HepG2 (cell line): ENCODE measurements at regions not wholly inside any gene's neighbourhood (a gene's known extent, or its start where the extent isn't known, plus 50 kb on each side); places are given as distances from the start of the nearest gene placed in this dataset.

Source experiments
- ATAC-seq: fragments of 200-7000 bp; cut with Tn5 transposase; 3 replicates; pipeline ENCODE4 v1.9.1; 2020; ENCODE audit warnings: mild to moderate bottlenecking, moderate library complexity
- BruUV-seq: library from RNA; stranded (reverse); fragments of 400-500 nt; replicated peaks from 2 replicates; lab custom pipeline; 2021; lab: Mats Ljungman, UMichigan
- CTCF ChIA-PET: fragments of 300-600 bp; formaldehyde crosslinking; extraction: SDS; loops from one replicate; lab custom pipeline; 2021; ENCODE audit warnings: low total read pairs, inconsistent platforms, low intra/inter-chr PET ratio; lab: Yijun Ruan, JAX
- POLR2A ChIA-PET: fragments of 350-600 bp; sonication (Branson Sonifier 250); formaldehyde crosslinking; loops from one replicate; lab custom pipeline; 2020; ENCODE audit warnings: antibody characterized with exemption, inconsistent platforms; lab: Yijun Ruan, JAX
- DNase-seq: peaks from one replicate; pipeline ENCODE4 v3.0.0-alpha.2; 2015; ENCODE audit warnings: low spot score
- FAIRE-seq: peaks from 3 replicates; lab custom pipeline; 2011; peaks lifted over from hg19 to GRCh38; lab: Jason Lieb, UNC
- H2AFZ ChIP-seq: one replicate; pipeline ENCODE4 v1.6.1; 2011; ENCODE audit warnings: low read length, inconsistent platforms
- H3K27ac ChIP-seq: fragments of 300-600 bp; 3 replicates; pipeline ENCODE4 v1.8.0; 2011; ENCODE audit warnings: mixed run types, mild to moderate bottlenecking, mixed read lengths, low read length, inconsistent platforms; ENCODE audit not compliant: insufficient read depth; ENCODE audit errors: extremely low read length
- H3K27me3 ChIP-seq, 2 experiments: fragments of 200-600 bp in 1 of 2; 2 replicates in 1 of 2; 3 replicates in 1 of 2; pipeline versions ENCODE4 v1.6.0 to v1.8.0; 2011; ENCODE audit warnings: low read length in 2 of 2, mild to moderate bottlenecking in 2 of 2, moderate library complexity in 2 of 2, inconsistent platforms in 1 of 2; ENCODE audit not compliant: insufficient read depth in 2 of 2, control insufficient read depth in 1 of 2
- H3K36me3 ChIP-seq, 2 experiments: fragments of 200-600 bp in 1 of 2; replicated peaks in 1 of 2; 2 replicates in 1 of 2; 3 replicates in 1 of 2; pipeline versions ENCODE4 v1.5.1 to v1.8.0; 2011; ENCODE audit warnings: low read length in 2 of 2, inconsistent platforms in 1 of 2; ENCODE audit not compliant: insufficient read depth in 2 of 2, control insufficient read depth in 1 of 2
- H3K4me1 ChIP-seq: 2 replicates; pipeline ENCODE4 v1.5.1; 2012; ENCODE audit warnings: low read length, inconsistent platforms; ENCODE audit not compliant: insufficient read depth
- H3K4me2 ChIP-seq: 2 replicates; pipeline ENCODE4 v1.6.0; 2011; ENCODE audit warnings: low read depth, low read length, inconsistent platforms
- H3K4me3 ChIP-seq, 3 experiments: fragments of 200-600 bp in 1 of 3; sonication (generic), shearing (Covaris generic) in 1 of 3; replicated peaks in 1 of 3; 2 replicates each; pipeline ENCODE4 v1.5.1; 2011 to 2016; ENCODE audit warnings: low read length in 3 of 3, inconsistent platforms in 2 of 3, low read depth in 2 of 3, mild to moderate bottlenecking in 2 of 3, control low read depth in 1 of 3, mixed read lengths in 1 of 3; ENCODE audit not compliant: insufficient read depth in 1 of 3
- H3K79me2 ChIP-seq: one replicate; pipeline ENCODE4 v1.6.1; 2011; ENCODE audit warnings: low read length, inconsistent platforms; ENCODE audit not compliant: insufficient read depth
- H3K9ac ChIP-seq: 2 replicates; pipeline ENCODE4 v1.6.0; 2011; ENCODE audit warnings: mild to moderate bottlenecking, low read depth, low read length, inconsistent platforms; ENCODE audit not compliant: insufficient read depth
- H3K9me3 ChIP-seq: 2 replicates; pipeline ENCODE4 v1.5.1; 2012; ENCODE audit warnings: mild to moderate bottlenecking, low read length
- H4K20me1 ChIP-seq: 2 replicates; pipeline ENCODE4 v1.6.0; 2011; ENCODE audit warnings: inconsistent platforms, mild to moderate bottlenecking, low read length, moderate library complexity; ENCODE audit not compliant: insufficient read depth
- FOXK2 ChIP-seq: fragments of 450-650 bp; IDR thresholded peaks from 2 replicates; pipeline ENCODE4 v1.6.1; 2016
- RBAK ChIP-seq: sonication (generic); formaldehyde crosslinking; IDR thresholded peaks from 2 replicates; pipeline ENCODE4 v1.5.1; 2020; ENCODE audit warnings: mild to moderate bottlenecking, missing genetic modification reagents
- SATB2 ChIP-seq: sonication (generic); formaldehyde crosslinking; IDR thresholded peaks from 2 replicates; pipeline ENCODE4 v1.5.0; 2020; ENCODE audit warnings: missing genetic modification reagents
- in situ Hi-C: cut with HindIII; loops from 2 replicates; pipeline ENCODE4 v1.10.0; 2017; ENCODE audit warnings: low pct_unique_long_range_greater_than_20kb; ENCODE audit not compliant: extremely low pct_ligation_motif_present
- intact Hi-C: fragments of 100-400 bp; cut with micrococcal nuclease; formaldehyde crosslinking; loops from one replicate; pipeline ENCODE4 v1.10.0; 2022; ENCODE audit not compliant: unreplicated experiment
- TF ChIP-seq, protein P1 (sequence below): IDR thresholded peaks from 2 replicates; pipeline ENCODE4 v1.6.1; 2016; ENCODE audit warnings: mild to moderate bottlenecking
- TF ChIP-seq, protein P2 (sequence below): IDR thresholded peaks from 2 replicates; pipeline ENCODE4 v1.6.1; 2016; ENCODE audit warnings: mild to moderate bottlenecking, missing biosample characterization, missing genetic modification reagents
- TF ChIP-seq, protein P3 (sequence below): sonication (generic); formaldehyde crosslinking; IDR thresholded peaks from 2 replicates; pipeline ENCODE4 v1.8.0; 2022; ENCODE audit warnings: mild to moderate bottlenecking, missing genetic modification reagents, moderate library complexity

DNA sequence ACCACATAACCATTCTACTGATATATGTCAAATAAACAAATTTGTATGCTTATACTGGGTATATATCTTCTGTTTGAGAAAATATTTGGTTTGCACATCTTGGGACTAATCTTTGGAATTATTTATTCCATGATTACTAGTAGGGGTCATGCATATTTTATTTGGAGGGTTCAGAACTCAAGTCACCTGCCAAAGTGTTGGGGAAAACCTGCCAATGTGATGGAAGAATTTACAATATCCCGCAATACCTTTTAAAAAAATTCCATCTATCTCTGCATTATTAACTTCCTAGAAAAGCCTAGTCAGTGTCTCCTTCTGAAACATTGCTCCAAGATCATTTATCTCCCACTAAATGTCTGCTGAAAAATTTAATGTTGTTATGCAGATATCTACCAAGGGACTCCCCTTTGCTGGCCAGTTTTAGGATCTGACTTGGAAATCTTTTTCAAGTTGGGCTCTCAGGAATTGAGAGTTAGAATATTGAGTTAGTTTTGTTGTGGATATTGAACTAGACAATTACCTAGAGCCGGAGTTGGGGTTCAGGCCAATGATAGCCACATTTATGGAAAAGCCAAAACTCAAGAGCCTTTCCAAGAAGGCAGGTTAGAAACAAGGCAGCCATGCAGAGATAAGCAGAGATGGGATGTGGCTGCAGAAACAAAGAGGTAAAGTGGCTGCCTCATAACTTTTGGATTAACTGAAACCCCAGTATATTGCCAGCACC lies 425.2 kb downstream of the ADAMTS20 start (continued):
- TF ChIP-seq, protein P1, sequence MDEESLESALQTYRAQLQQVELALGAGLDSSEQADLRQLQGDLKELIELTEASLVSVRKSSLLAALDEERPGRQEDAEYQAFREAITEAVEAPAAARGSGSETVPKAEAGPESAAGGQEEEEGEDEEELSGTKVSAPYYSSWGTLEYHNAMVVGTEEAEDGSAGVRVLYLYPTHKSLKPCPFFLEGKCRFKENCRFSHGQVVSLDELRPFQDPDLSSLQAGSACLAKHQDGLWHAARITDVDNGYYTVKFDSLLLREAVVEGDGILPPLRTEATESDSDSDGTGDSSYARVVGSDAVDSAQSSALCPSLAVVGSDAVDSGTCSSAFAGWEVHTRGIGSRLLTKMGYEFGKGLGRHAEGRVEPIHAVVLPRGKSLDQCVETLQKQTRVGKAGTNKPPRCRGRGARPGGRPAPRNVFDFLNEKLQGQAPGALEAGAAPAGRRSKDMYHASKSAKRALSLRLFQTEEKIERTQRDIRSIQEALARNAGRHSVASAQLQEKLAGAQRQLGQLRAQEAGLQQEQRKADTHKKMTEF (CRISPR knock-in tag), result no peak
- TF ChIP-seq, protein P2, sequence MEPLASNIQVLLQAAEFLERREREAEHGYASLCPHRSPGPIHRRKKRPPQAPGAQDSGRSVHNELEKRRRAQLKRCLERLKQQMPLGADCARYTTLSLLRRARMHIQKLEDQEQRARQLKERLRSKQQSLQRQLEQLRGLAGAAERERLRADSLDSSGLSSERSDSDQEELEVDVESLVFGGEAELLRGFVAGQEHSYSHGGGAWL, result no peak

DNA sequence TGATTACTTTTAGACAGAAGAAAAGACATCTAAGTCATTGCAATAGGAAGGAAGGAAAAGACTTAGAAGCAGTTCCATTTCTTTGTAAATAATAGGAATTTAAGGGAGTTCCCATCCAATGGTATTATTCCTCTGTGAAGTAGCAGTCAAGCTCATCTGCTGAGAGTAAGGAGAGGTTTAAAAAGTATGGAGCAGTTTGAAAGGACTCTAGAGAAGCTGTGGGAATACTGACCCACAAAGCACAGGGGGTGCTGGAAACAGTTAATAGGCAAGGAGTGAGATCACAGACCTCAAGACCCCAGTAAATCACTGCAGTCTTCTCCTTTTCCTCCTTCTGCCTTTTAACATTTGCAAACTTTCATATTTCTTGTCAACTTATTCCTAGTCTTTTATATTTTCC lies 428.5 kb downstream of the ADAMTS20 start:
- BruUV-seq, result no TSS peak
- H3K36me3 ChIP-seq, result no peaks in the 10 kb centered on the region
- H3K27me3 ChIP-seq, result no peaks in the 10 kb centered on the region
- no peaks in the 10 kb centered on the region for H3K4me1 ChIP-seq
- POLR2A ChIA-PET, result no interaction called here
- FAIRE-seq (no peak), ATAC-seq (no peak), DNase-seq (no peak)
- H3K27ac ChIP-seq, result no peak overlapping the region
- H3K4me3 ChIP-seq, result no peak overlapping the region
- no peaks in the 10 kb centered on the region for H3K9me3 ChIP-seq
- H2AFZ ChIP-seq, result no peak overlapping the region
- no peak overlapping the region for H3K4me2 ChIP-seq
- no peaks in the 10 kb centered on the region for H3K79me2 ChIP-seq
- intact Hi-C loops, result loop anchor here (10.0 kb wide), 1 partner anchor 59 kb away; no protein-coding TSS in a partner anchor
- no peak overlapping the region for H3K9ac ChIP-seq
- in situ Hi-C loops, result no loop called here
- H4K20me1 ChIP-seq, result no peaks in the 10 kb centered on the region
- TF ChIP-seq, protein P3, sequence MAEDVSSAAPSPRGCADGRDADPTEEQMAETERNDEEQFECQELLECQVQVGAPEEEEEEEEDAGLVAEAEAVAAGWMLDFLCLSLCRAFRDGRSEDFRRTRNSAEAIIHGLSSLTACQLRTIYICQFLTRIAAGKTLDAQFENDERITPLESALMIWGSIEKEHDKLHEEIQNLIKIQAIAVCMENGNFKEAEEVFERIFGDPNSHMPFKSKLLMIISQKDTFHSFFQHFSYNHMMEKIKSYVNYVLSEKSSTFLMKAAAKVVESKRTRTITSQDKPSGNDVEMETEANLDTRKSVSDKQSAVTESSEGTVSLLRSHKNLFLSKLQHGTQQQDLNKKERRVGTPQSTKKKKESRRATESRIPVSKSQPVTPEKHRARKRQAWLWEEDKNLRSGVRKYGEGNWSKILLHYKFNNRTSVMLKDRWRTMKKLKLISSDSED (CRISPR knock-in tag), result no peak
- TF ChIP-seq FOXK2 (no peak), RBAK (CRISPR knock-in tag) (no peak), SATB2 (CRISPR knock-in tag) (no peak)
- CTCF ChIA-PET, result no interaction called here
